ENCODE measurements at regions not wholly inside any gene's neighbourhood (a gene's known extent, or its start where the extent isn't known, plus 50 kb on each side); places are given as distances from the start of the nearest gene placed in this dataset.
"Not testable (repeated sequence)": the region's sequence is repeated elsewhere in the genome, so short reads cannot be mapped to it uniquely, and the experiment has no call there.

- no peaks in the 10 kb centered on the region for H3K9me3 ChIP-seq (ENCODE audit: control insufficient read depth, insufficient read depth, low read length)
- H3K9ac ChIP-seq (ENCODE audit: low read depth, low read length) = no peak overlapping the region
- no peaks in the 10 kb centered on the region for H3K4me1 ChIP-seq (ENCODE audit: control insufficient read depth, insufficient read depth, low read length)
- H3K36me3 ChIP-seq (ENCODE audit: control insufficient read depth, insufficient read depth, low read length) = no peaks in the 10 kb centered on the region
- H3K27ac ChIP-seq (ENCODE audit: low read depth, low read length) = no peak overlapping the region
- H3K4me3 ChIP-seq (ENCODE audit: low read depth, low read length) = no peak overlapping the region
- no peaks in the 10 kb centered on the region for H3K27me3 ChIP-seq (ENCODE audit: control insufficient read depth, insufficient read depth, low read length)
Observed at GRCh38 chr10:61010863-61011262, 66.9 kb upstream of the RHOBTB1 start.

GRCh38 chr10:61003069-61003468, 59.1 kb upstream of the RHOBTB1 start:
- H3K9me3 ChIP-seq (ENCODE audit: control insufficient read depth, insufficient read depth, low read length); H3K9ac ChIP-seq (ENCODE audit: low read depth, low read length); H3K27ac ChIP-seq (ENCODE audit: low read depth, low read length); H3K36me3 ChIP-seq (ENCODE audit: control insufficient read depth, insufficient read depth, low read length); H3K4me1 ChIP-seq (ENCODE audit: control insufficient read depth, insufficient read depth, low read length); H3K4me3 ChIP-seq (ENCODE audit: low read depth, low read length): not testable (repeated sequence)
- H3K27me3 ChIP-seq (ENCODE audit: control insufficient read depth, insufficient read depth, low read length) = peaks cover 29% of the 10 kb centered on the region

GRCh38 chr10:61001731-61002122, 57.7 kb upstream of the RHOBTB1 start:
- Histone ChIP-seq H3K36me3 (ENCODE audit: control insufficient read depth, insufficient read depth, low read length) (no peaks in the 10 kb centered on the region), H3K27me3 (ENCODE audit: control insufficient read depth, insufficient read depth, low read length) (peaks cover 29% of the 10 kb centered on the region), H3K4me1 (ENCODE audit: control insufficient read depth, insufficient read depth, low read length) (peaks cover 4% of the 10 kb centered on the region; the same call in 1 of the 2 replicates), H3K4me3 (ENCODE audit: low read depth, low read length) (peak overlapping the region; percentile 81), H3K9ac (ENCODE audit: low read depth, low read length) (no peak overlapping the region), H3K27ac (ENCODE audit: low read depth, low read length) (no peak overlapping the region), H3K9me3 (ENCODE audit: control insufficient read depth, insufficient read depth, low read length) (no peaks in the 10 kb centered on the region)

GRCh38 chr10:61000769-61001730, 57.1 kb upstream of the RHOBTB1 start:
- Histone ChIP-seq H3K4me1 (ENCODE audit: control insufficient read depth, insufficient read depth, low read length) (peaks cover 4% of the 10 kb centered on the region; the same call in 1 of the 2 replicates), H3K36me3 (ENCODE audit: control insufficient read depth, insufficient read depth, low read length) (no peaks in the 10 kb centered on the region), H3K27ac (ENCODE audit: low read depth, low read length) (no peak overlapping the region), H3K27me3 (ENCODE audit: control insufficient read depth, insufficient read depth, low read length) (peaks cover 29% of the 10 kb centered on the region), H3K9me3 (ENCODE audit: control insufficient read depth, insufficient read depth, low read length) (no peaks in the 10 kb centered on the region), H3K4me3 (ENCODE audit: low read depth, low read length) (peak overlapping the region; percentile 81), H3K9ac (ENCODE audit: low read depth, low read length) (no peak overlapping the region; the same call in 1 of the 2 replicates)

GRCh38 chr10:60998932-60999331, 54.9 kb upstream of the RHOBTB1 start:
- no peak overlapping the region for H3K4me3 ChIP-seq (ENCODE audit: low read depth, low read length)
- no peaks in the 10 kb centered on the region for H3K9me3 ChIP-seq (ENCODE audit: control insufficient read depth, insufficient read depth, low read length)
- no peak overlapping the region for H3K9ac ChIP-seq (ENCODE audit: low read depth, low read length)
- no peaks in the 10 kb centered on the region for H3K36me3 ChIP-seq (ENCODE audit: control insufficient read depth, insufficient read depth, low read length)
- H3K27me3 ChIP-seq (ENCODE audit: control insufficient read depth, insufficient read depth, low read length) = peaks cover 29% of the 10 kb centered on the region
- H3K27ac ChIP-seq (ENCODE audit: low read depth, low read length) = no peak overlapping the region
- H3K4me1 ChIP-seq (ENCODE audit: control insufficient read depth, insufficient read depth, low read length) = peaks cover 4% of the 10 kb centered on the region; the same call in 1 of the 2 replicates

- Histone ChIP-seq H3K9me3 (ENCODE audit: control insufficient read depth, insufficient read depth, low read length) (no peaks in the 10 kb centered on the region), H3K9ac (ENCODE audit: low read depth, low read length) (no peak overlapping the region), H3K27me3 (ENCODE audit: control insufficient read depth, insufficient read depth, low read length) (no peaks in the 10 kb centered on the region), H3K4me3 (ENCODE audit: low read depth, low read length) (no peak overlapping the region), H3K4me1 (ENCODE audit: control insufficient read depth, insufficient read depth, low read length) (no peaks in the 10 kb centered on the region), H3K27ac (ENCODE audit: low read depth, low read length) (no peak overlapping the region), H3K36me3 (ENCODE audit: control insufficient read depth, insufficient read depth, low read length) (no peaks in the 10 kb centered on the region)
Observed at GRCh38 chr10:60994128-60994527, 50.1 kb upstream of the RHOBTB1 start.
